Activated B cell treated with CpG ODN at 0.5 μM for 24 hours (primary cell): ENCODE measurements at regions not wholly inside any gene's neighbourhood (a gene's known extent, or its start where the extent isn't known, plus 50 kb on each side); places are given as distances from the start of the nearest gene placed in this dataset.

Experiments used
- ATAC-seq: fragments of 200-7000 bp; cut with Tn5 transposase; one replicate; pipeline ENCODE4 v1.10.0; 2021; ENCODE audit warnings: low read depth, mild to moderate bottlenecking, moderate library complexity
- CTCF ChIA-PET: fragments of 350-600 bp; sonication (Branson Sonifier 250); formaldehyde crosslinking; loops from one replicate; lab custom pipeline; 2021; ENCODE audit warnings: antibody characterized with exemption; lab: Charles Lee
- POLR2A ChIA-PET: fragments of 350-600 bp; sonication (Branson Sonifier 250); formaldehyde crosslinking; loops from one replicate; lab custom pipeline; 2021; ENCODE audit warnings: antibody characterized with exemption; lab: Charles Lee
- DNase-seq: peaks from one replicate; pipeline ENCODE4 v3.0.0; 2022
- H3K27ac Mint-ChIP-seq: one replicate; pipeline ENCODE4 v1.8.0; 2020; ENCODE audit warnings: mixed read lengths
- H3K27me3 Mint-ChIP-seq: one replicate; pipeline ENCODE4 v1.8.0; 2021; ENCODE audit warnings: mixed read lengths
- H3K36me3 Mint-ChIP-seq: one replicate; pipeline ENCODE4 v1.8.0; 2021; ENCODE audit warnings: low read depth, mixed read lengths
- H3K4me1 Mint-ChIP-seq: one replicate; pipeline ENCODE4 v1.8.0; 2021; ENCODE audit warnings: mixed read lengths
- H3K4me3 Mint-ChIP-seq: one replicate; pipeline ENCODE4 v1.8.0; 2020; ENCODE audit warnings: mild to moderate bottlenecking, mixed read lengths
- H3K9me3 Mint-ChIP-seq: one replicate; pipeline ENCODE4 v1.8.0; 2020; ENCODE audit warnings: mixed read lengths
- intact Hi-C: fragments of 100-400 bp; cut with micrococcal nuclease; formaldehyde crosslinking; loops from one replicate; pipeline ENCODE4 v1.15.1; 2024
- TF ChIP-seq, protein P1 (sequence below): fragments of 200-600 bp; IDR thresholded peaks from one replicate; pipeline ENCODE4 v1.8.0; 2022; ENCODE audit warnings: antibody characterized with exemption, mild to moderate bottlenecking

DNA sequence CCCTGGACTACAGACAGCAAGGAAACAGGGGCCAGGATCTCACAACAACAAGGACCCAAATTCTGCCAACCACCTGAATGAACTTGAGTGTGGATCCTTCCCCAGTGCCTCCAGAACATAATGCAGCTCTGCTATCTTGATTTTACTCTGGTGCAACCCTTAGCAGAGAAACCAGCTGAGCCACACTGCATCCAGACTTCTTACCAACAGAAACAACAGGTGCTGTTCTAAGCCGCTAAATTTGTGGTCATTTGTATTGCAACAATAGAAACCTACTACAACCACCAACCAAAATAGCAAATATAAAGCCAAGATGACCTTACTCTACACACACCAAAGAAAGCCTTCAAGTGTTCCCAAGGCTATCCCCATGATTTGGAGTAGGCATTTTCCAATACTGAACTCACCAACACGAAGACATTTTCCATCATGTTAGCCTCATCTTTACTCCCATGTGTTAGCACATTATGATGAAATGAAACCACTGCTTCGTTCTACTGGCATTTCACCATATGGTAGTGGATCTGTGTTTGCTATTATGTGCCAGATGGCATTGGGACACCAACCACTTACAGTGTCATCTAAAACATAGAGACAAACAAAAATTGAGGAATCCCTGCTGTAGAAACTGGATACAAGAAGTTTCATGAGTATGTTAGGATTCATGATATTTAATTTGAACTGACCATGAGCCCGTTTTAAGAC lies 249.8 kb upstream of the ID4 start:
- Mint-ChIP-seq H3K4me1 (no peaks in the 10 kb centered on the region), H3K27me3 (no peaks in the 10 kb centered on the region), H3K9me3 (peaks cover 9% of the 10 kb centered on the region), H3K36me3 (no peaks in the 10 kb centered on the region), H3K4me3 (no peak overlapping the region), H3K27ac (no peak overlapping the region)
- CTCF ChIA-PET, result no interaction called here
- TF ChIP-seq, protein P1, sequence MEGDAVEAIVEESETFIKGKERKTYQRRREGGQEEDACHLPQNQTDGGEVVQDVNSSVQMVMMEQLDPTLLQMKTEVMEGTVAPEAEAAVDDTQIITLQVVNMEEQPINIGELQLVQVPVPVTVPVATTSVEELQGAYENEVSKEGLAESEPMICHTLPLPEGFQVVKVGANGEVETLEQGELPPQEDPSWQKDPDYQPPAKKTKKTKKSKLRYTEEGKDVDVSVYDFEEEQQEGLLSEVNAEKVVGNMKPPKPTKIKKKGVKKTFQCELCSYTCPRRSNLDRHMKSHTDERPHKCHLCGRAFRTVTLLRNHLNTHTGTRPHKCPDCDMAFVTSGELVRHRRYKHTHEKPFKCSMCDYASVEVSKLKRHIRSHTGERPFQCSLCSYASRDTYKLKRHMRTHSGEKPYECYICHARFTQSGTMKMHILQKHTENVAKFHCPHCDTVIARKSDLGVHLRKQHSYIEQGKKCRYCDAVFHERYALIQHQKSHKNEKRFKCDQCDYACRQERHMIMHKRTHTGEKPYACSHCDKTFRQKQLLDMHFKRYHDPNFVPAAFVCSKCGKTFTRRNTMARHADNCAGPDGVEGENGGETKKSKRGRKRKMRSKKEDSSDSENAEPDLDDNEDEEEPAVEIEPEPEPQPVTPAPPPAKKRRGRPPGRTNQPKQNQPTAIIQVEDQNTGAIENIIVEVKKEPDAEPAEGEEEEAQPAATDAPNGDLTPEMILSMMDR, result no peak
- intact Hi-C loops, result no loop called here
- ATAC-seq (no peak), DNase-seq (no peak)
- POLR2A ChIA-PET, result no interaction called here

DNA sequence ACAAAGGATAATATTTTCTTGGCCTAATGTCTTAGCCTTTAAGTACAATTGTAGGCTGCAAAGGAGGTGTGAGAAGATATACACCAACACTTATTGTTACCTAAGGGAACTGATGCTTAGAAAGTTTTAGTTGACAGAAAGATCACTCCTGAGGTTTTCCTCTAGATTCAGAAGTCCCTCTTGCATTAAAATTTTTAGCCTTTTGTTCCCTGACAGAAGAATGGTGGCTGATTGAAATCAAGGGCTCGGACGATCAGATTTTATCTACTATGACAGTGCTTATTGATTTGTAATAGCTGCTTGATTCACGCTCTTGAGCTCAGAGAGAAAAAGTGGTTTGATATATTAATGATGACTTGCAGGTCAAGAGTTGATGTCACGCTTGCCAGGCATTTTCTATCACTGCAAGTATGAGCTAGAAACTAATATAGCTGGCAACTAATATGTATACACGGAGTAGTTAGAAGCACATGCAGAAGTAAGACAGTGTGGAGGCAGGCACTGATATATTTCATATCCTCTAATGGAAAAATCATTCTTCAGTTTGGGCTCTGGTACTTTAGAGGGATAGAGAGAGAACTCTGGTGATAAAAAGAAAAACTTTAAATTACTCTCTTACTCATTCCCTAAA lies 246.6 kb upstream of the ID4 start:
- no peaks in the 10 kb centered on the region for H3K9me3 Mint-ChIP-seq
- ChIA-PET CTCF (no interaction called here), POLR2A (no interaction called here)
- ATAC-seq (no peak), DNase-seq (no peak)
- H3K36me3 Mint-ChIP-seq, result no peaks in the 10 kb centered on the region
- H3K4me1 Mint-ChIP-seq, result no peaks in the 10 kb centered on the region
- H3K27ac Mint-ChIP-seq, result no peak overlapping the region
- TF ChIP-seq, protein P1, result no peak
- intact Hi-C loops, result no loop called here
- no peak overlapping the region for H3K4me3 Mint-ChIP-seq
- no peaks in the 10 kb centered on the region for H3K27me3 Mint-ChIP-seq

DNA sequence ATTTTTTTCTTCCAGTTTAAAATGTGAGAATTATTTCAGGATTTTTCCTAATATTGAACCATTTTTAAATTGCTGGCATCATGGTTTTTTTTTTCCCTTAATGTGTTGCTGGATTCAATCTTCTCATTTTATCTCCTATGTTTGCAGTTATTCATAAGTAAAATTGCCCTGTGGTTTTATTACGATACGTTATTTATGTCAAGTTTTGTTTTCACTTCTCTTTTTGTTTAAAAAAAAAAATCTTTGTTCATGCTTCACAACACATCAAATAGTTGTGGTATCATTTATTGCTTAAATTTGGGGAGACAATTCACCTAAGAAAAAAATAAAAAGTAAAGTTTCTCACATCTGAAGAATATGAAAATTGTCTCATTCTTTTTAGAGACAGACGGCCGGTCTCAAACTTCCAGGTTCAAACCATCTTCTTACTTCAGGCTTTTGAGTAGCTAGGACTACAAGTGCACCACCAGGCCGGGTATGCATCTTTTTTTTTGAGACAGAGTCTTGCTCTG lies 239.3 kb upstream of the ID4 start:
- intact Hi-C loops, result no loop called here
- Mint-ChIP-seq H3K27ac (no peak overlapping the region), H3K27me3 (no peaks in the 10 kb centered on the region), H3K36me3 (no peaks in the 10 kb centered on the region), H3K4me1 (peaks cover 4% of the 10 kb centered on the region), H3K9me3 (peaks cover 3% of the 10 kb centered on the region), H3K4me3 (no peak overlapping the region)
- CTCF ChIA-PET, result no interaction called here
- no peak for DNase-seq
- POLR2A ChIA-PET, result no interaction called here
- TF ChIP-seq, protein P1, result no peak
- no peak for ATAC-seq

DNA sequence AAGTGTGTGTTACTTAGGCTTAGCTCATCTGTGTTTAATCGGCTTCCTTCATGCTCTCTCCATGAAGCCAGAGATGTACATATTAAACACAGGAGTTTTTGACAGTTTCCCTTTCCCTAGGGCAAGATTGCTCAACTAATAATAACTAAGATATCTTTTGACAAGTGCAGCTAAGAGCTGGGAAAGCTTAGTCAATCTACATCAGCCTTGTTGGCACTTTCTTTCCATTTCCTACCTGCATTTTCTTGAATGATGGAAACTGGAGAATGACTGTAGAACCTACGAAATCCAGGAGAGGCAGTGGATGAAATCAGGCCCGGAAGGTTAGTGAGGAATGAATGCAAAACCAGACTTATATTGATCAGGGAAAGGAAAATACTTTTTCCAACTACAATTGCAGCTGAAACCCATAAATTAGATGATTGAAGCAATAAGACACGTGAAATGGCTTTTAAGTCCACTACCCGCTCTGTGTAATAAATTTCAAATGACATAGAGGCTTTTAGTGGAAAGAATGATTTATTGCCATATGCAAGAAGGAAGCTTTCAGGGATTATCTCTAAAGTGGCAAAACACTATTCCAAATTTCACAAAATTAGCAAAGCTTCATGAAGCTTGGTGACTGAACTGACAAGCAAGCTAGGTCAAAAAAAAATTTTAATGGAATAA lies 237.2 kb upstream of the ID4 start:
- Mint-ChIP-seq H3K4me1 (peaks cover 4% of the 10 kb centered on the region), H3K4me3 (no peak overlapping the region), H3K27me3 (no peaks in the 10 kb centered on the region), H3K9me3 (peaks cover 3% of the 10 kb centered on the region), H3K27ac (no peak overlapping the region), H3K36me3 (no peaks in the 10 kb centered on the region)
- TF ChIP-seq, protein P1, result no peak
- DNase-seq (no peak), ATAC-seq (no peak)
- intact Hi-C loops, result no loop called here
- ChIA-PET POLR2A (no interaction called here), CTCF (no interaction called here)

DNA sequence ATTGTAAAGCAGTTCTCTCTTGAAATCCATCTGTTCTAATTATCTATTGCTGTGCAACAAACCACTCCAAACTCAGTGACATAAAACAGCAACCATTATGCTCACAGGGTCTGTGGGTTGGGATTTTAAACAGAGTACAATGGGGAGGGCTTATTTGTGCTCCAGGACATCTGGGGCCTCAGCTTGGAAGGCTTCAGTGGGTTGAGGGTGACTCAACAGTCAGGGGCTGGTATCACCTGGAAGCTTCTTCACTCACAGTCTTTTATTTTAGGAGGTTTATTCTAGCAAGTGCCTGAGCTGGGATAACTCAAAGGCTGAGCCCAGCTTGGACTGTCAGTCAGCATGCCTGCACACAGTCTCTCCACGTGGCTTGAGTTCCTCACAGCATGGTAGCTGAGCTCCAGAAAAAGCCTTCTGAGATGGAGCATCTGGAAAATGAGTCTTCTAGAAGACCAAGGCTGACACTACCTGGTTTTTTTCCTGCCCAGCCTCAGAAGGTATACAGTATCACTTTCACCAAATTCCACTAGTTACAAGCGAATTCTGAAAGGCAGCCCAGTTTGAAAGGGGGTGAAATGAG lies 234.6 kb upstream of the ID4 start:
- no peaks in the 10 kb centered on the region for H3K27me3 Mint-ChIP-seq
- ATAC-seq (no peak), DNase-seq (no peak)
- H3K4me1 Mint-ChIP-seq, result peaks cover 4% of the 10 kb centered on the region
- POLR2A ChIA-PET, result no interaction called here
- no peak overlapping the region for H3K4me3 Mint-ChIP-seq
- CTCF ChIA-PET, result no interaction called here
- TF ChIP-seq, protein P1, result no peak
- no peaks in the 10 kb centered on the region for H3K36me3 Mint-ChIP-seq
- no peaks in the 10 kb centered on the region for H3K9me3 Mint-ChIP-seq
- intact Hi-C loops, result no loop called here
- H3K27ac Mint-ChIP-seq, result no peak overlapping the region
